HG03378 (cell line): ENCODE measurements at regions not wholly inside any gene's neighbourhood (a gene's known extent, or its start where the extent isn't known, plus 50 kb on each side); places are given as distances from the start of the nearest gene placed in this dataset.
"Not testable (repeated sequence)": the region's sequence is repeated elsewhere in the genome, so short reads cannot be mapped to it uniquely, and the experiment has no call there.

Source experiments
- ATAC-seq: cut with Tn5 transposase; IDR thresholded peaks from one replicate; pipeline ENCODE4 v1.9.1; 2021; ENCODE audit warnings: mild to moderate bottlenecking, moderate library complexity; ENCODE audit not compliant: unreplicated experiment

- no peak for ATAC-seq
These were observed 585.7 kb downstream of the ACTL7B start for GRCh38 chr9:108270051-108270450.

- no peak for ATAC-seq
These were observed 586.4 kb downstream of the ACTL7B start for GRCh38 chr9:108269371-108269770.

- ATAC-seq: no peak
These were observed 590.7 kb downstream of the ACTL7B start for GRCh38 chr9:108265065-108265464.

GRCh38 chr9:108264093-108264492 is 591.7 kb downstream of the ACTL7B start:
- ATAC-seq: no peak

GRCh38 chr9:108262836-108263235 is 593.0 kb downstream of the ACTL7B start:
- ATAC-seq: no peak

- no peak for ATAC-seq
These were observed 595.7 kb downstream of the ACTL7B start for GRCh38 chr9:108259917-108260675.

- ATAC-seq: no peak
These were observed 597.1 kb downstream of the ACTL7B start for GRCh38 chr9:108258640-108259039.

GRCh38 chr9:108257382-108257781 is 598.4 kb downstream of the ACTL7B start:
- ATAC-seq: no peak

- no peak for ATAC-seq
These were observed 601.5 kb downstream of the ACTL7B start for GRCh38 chr9:108254236-108254635.

- not testable (repeated sequence) for ATAC-seq
These were observed 608.4 kb downstream of the ACTL7B start for GRCh38 chr9:108247391-108247790.

GRCh38 chr9:108245901-108246300 is 609.9 kb downstream of the ACTL7B start:
- no peak for ATAC-seq

- no peak for ATAC-seq
These were observed 610.5 kb downstream of the ACTL7B start for GRCh38 chr9:108245331-108245730.

GRCh38 chr9:108244686-108245085 is 611.1 kb downstream of the ACTL7B start:
- ATAC-seq: no peak

GRCh38 chr9:108241384-108242073 is 614.3 kb downstream of the ACTL7B start:
- ATAC-seq: no peak

- ATAC-seq: no peak
These were observed 616.0 kb downstream of the ACTL7B start for GRCh38 chr9:108239696-108240321.

- no peak for ATAC-seq
These were observed 620.2 kb downstream of the ACTL7B start for GRCh38 chr9:108235609-108236008.

- ATAC-seq: no peak
These were observed 621.0 kb downstream of the ACTL7B start for GRCh38 chr9:108234811-108235210.

- no peak for ATAC-seq
These were observed 630.5 kb downstream of the ACTL7B start for GRCh38 chr9:108225149-108225800.

GRCh38 chr9:108224716-108225115 is 631.1 kb downstream of the ACTL7B start:
- no peak for ATAC-seq

- ATAC-seq: no peak
These were observed 636.1 kb downstream of the ACTL7B start for GRCh38 chr9:108219664-108220063.
